ENCODE measurements at regions not wholly inside any gene's neighbourhood (a gene's known extent, or its start where the extent isn't known, plus 50 kb on each side); places are given as distances from the start of the nearest gene placed in this dataset.

GRCh38 chr3:107250221-107250620, 127.0 kb upstream of the CCDC54 start:
- Histone ChIP-seq H3K4me1 (ENCODE audit: insufficient read depth, poor library complexity, severe bottlenecking) (no peaks in the 10 kb centered on the region), H3K27me3 (ENCODE audit: insufficient read depth, poor library complexity, severe bottlenecking) (no peaks in the 10 kb centered on the region), H3K27ac (ENCODE audit: poor library complexity, severe bottlenecking) (no peak overlapping the region), H3K36me3 (ENCODE audit: low read depth) (peaks cover 31% of the 10 kb centered on the region), H3K4me3 (ENCODE audit: severe bottlenecking) (no peak overlapping the region), H3K9me3 (ENCODE audit: severe bottlenecking) (no peaks in the 10 kb centered on the region)
- TF ChIP-seq, protein P1, sequence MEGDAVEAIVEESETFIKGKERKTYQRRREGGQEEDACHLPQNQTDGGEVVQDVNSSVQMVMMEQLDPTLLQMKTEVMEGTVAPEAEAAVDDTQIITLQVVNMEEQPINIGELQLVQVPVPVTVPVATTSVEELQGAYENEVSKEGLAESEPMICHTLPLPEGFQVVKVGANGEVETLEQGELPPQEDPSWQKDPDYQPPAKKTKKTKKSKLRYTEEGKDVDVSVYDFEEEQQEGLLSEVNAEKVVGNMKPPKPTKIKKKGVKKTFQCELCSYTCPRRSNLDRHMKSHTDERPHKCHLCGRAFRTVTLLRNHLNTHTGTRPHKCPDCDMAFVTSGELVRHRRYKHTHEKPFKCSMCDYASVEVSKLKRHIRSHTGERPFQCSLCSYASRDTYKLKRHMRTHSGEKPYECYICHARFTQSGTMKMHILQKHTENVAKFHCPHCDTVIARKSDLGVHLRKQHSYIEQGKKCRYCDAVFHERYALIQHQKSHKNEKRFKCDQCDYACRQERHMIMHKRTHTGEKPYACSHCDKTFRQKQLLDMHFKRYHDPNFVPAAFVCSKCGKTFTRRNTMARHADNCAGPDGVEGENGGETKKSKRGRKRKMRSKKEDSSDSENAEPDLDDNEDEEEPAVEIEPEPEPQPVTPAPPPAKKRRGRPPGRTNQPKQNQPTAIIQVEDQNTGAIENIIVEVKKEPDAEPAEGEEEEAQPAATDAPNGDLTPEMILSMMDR (IDR thresholded peaks at IDR 0.05; ENCODE audit: poor library complexity, severe bottlenecking) = no peak
- no peak for ATAC-seq (ENCODE audit: low read depth)
- DNase-seq (ENCODE audit: low spot score) = no peak

DNA sequence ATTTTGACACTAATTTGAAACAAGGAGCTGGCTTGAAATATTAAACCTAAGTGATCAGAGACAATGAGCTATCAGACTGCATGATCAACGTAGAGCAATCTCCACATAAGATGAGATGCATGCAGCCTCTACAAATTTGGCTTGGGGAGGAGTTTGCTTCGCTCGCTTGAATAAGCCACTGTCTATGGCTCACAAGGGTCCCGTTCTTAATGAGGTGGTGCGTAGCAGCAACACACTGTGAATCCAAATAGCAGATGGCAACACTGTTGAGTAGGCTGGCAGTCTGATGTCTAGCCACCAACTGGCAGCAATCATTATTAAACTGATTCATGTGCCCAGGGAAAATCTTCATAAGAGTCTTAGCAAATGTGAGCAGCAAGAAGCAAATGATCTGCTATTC, 125.4 kb upstream of the CCDC54 start:
- ATAC-seq (ENCODE audit: low read depth) = no peak
- Histone ChIP-seq H3K9me3 (ENCODE audit: severe bottlenecking) (no peaks in the 10 kb centered on the region), H3K27ac (ENCODE audit: poor library complexity, severe bottlenecking) (no peak overlapping the region), H3K4me1 (ENCODE audit: insufficient read depth, poor library complexity, severe bottlenecking) (no peaks in the 10 kb centered on the region), H3K4me3 (ENCODE audit: severe bottlenecking) (no peak overlapping the region), H3K27me3 (ENCODE audit: insufficient read depth, poor library complexity, severe bottlenecking) (no peaks in the 10 kb centered on the region), H3K36me3 (ENCODE audit: low read depth) (peaks cover 17% of the 10 kb centered on the region)
- DNase-seq (ENCODE audit: low spot score) = no peak
- TF ChIP-seq, protein P1 (IDR thresholded peaks at IDR 0.05; ENCODE audit: poor library complexity, severe bottlenecking) = no peak

- no peak overlapping the region for H3K4me3 ChIP-seq (ENCODE audit: severe bottlenecking)
- ATAC-seq (ENCODE audit: low read depth) = no peak
- TF ChIP-seq, protein P1 (IDR thresholded peaks at IDR 0.05; ENCODE audit: poor library complexity, severe bottlenecking) = no peak
Measured at GRCh38 chr3:107256963-107257362, 120.3 kb upstream of the CCDC54 start.

DNA sequence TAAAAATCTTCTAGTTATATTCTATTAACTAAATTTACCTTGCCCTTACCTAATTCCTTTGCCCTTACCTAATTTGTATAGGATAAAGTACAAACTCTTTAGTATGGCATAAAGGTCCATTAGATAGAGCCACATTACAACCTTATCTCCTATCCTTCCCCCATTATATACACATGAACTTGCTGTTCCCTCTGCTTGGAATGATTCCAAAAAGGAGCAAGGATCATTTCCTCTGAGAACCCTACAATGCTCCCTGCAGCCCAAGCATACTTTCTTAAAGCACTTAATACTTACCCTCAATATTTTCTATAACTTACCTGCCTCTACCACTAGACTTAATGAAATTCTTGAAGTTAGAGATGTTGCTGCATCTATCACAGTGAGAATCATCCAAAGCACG, 118.9 kb upstream of the CCDC54 start:
- TF ChIP-seq, protein P1 (IDR thresholded peaks at IDR 0.05; ENCODE audit: poor library complexity, severe bottlenecking) = no peak
- peaks cover 8% of the 10 kb centered on the region for H3K4me1 ChIP-seq (ENCODE audit: insufficient read depth, poor library complexity, severe bottlenecking)
- DNase-seq (ENCODE audit: low spot score) = no peak

More at GRCh38 chr3:107256963-107257362, 120.3 kb upstream of the CCDC54 start:
- Histone ChIP-seq H3K27me3 (ENCODE audit: insufficient read depth, poor library complexity, severe bottlenecking) (no peaks in the 10 kb centered on the region), H3K9me3 (ENCODE audit: severe bottlenecking) (no peaks in the 10 kb centered on the region), H3K36me3 (ENCODE audit: low read depth) (no peaks in the 10 kb centered on the region), H3K27ac (ENCODE audit: poor library complexity, severe bottlenecking) (no peak overlapping the region), H3K4me1 (ENCODE audit: insufficient read depth, poor library complexity, severe bottlenecking) (no peaks in the 10 kb centered on the region)
- no peak for DNase-seq (ENCODE audit: low spot score)

DNA sequence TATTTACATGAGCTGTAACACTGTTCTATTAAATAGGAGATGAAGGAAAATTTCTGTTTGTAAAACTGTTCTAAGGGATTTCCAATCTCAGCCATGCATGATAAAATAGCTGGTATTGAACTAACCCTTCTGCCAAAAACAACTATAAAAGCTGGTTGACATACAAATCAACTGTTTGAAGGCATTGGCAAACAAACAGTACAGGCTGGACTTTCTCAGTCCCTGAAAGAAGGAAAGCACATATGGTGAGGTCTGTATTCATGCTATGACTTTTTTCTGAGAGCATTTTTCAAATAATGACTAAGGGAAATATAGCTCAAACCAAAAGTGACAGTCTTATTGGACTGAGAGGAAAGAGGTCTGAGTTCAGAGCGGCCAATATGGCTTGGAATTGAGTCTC, 117.0 kb upstream of the CCDC54 start:
- H3K27ac ChIP-seq (ENCODE audit: poor library complexity, severe bottlenecking) = no peak overlapping the region

More for the DNA sequence above, 118.9 kb upstream of the CCDC54 start:
- H3K27ac ChIP-seq (ENCODE audit: poor library complexity, severe bottlenecking) = no peak overlapping the region
- H3K27me3 ChIP-seq (ENCODE audit: insufficient read depth, poor library complexity, severe bottlenecking) = no peaks in the 10 kb centered on the region
- no peaks in the 10 kb centered on the region for H3K36me3 ChIP-seq (ENCODE audit: low read depth)
- no peaks in the 10 kb centered on the region for H3K9me3 ChIP-seq (ENCODE audit: severe bottlenecking)
- no peak overlapping the region for H3K4me3 ChIP-seq (ENCODE audit: severe bottlenecking)
- ATAC-seq (ENCODE audit: low read depth) = no peak

More for the DNA sequence above, 117.0 kb upstream of the CCDC54 start:
- no peaks in the 10 kb centered on the region for H3K36me3 ChIP-seq (ENCODE audit: low read depth)
- DNase-seq (ENCODE audit: low spot score) (no peak), ATAC-seq (ENCODE audit: low read depth) (no peak)
- H3K4me3 ChIP-seq (ENCODE audit: severe bottlenecking) = no peak overlapping the region
- no peaks in the 10 kb centered on the region for H3K27me3 ChIP-seq (ENCODE audit: insufficient read depth, poor library complexity, severe bottlenecking)
- TF ChIP-seq, protein P1 (IDR thresholded peaks at IDR 0.05; ENCODE audit: poor library complexity, severe bottlenecking) = no peak
- no peaks in the 10 kb centered on the region for H3K9me3 ChIP-seq (ENCODE audit: severe bottlenecking)
- H3K4me1 ChIP-seq (ENCODE audit: insufficient read depth, poor library complexity, severe bottlenecking) = peaks cover 26% of the 10 kb centered on the region
